ENCODE measurements at regions not wholly inside any gene's neighbourhood (a gene's known extent, or its start where the extent isn't known, plus 50 kb on each side); places are given as distances from the start of the nearest gene placed in this dataset.

- no peak for TF ChIP-seq CTCF (IDR thresholded peaks at IDR 0.05; ENCODE audit: unreplicated experiment)
- DNase-seq (ENCODE audit: low spot score in 2 of 2, unreplicated experiment in 2 of 2) = no peak
- no peak overlapping the region for H3K27ac Mint-ChIP-seq
- H3K27me3 Mint-ChIP-seq (ENCODE audit: low read depth) = no peaks in the 10 kb centered on the region
- no peak overlapping the region for H3K4me3 Mint-ChIP-seq
- no peaks in the 10 kb centered on the region for H3K4me1 Mint-ChIP-seq
- H3K9me3 Mint-ChIP-seq = peaks cover 15% of the 10 kb centered on the region
- no peaks in the 10 kb centered on the region for H3K36me3 Mint-ChIP-seq
These were observed 169.1 kb upstream of the ADRA1D start for GRCh38 chr20:4418141-4418540.

DNA sequence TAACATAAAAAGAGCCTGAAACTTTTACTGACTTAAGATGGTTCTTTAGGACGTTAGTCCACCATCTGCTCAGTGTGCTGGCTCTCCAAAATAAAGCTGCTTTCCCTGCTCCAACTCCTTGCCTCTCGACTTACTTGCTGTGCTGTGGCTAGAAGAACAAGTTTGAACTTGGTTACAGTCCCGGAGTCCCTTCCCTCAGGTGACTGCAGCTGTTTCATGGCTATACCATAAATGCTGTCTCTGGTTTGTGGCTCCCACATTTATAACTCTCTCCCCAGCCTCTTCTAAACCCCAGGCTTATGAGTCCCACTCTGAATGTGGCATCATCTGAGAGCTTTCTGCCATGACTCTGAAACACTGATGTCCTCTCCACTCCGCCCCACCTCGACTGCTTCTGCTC lies 166.2 kb upstream of the ADRA1D start:
- Mint-ChIP-seq H3K4me3 (no peak overlapping the region), H3K4me1 (no peaks in the 10 kb centered on the region), H3K27me3 (ENCODE audit: low read depth) (peaks cover 5% of the 10 kb centered on the region), H3K36me3 (no peaks in the 10 kb centered on the region), H3K27ac (no peak overlapping the region), H3K9me3 (peaks cover 15% of the 10 kb centered on the region)
- no peak for DNase-seq (ENCODE audit: low spot score in 2 of 2, unreplicated experiment in 2 of 2)
- no peak for TF ChIP-seq CTCF (IDR thresholded peaks at IDR 0.05; ENCODE audit: unreplicated experiment)

- no peak for DNase-seq (ENCODE audit: low spot score in 2 of 2, unreplicated experiment in 2 of 2)
- TF ChIP-seq CTCF (IDR thresholded peaks at IDR 0.05; ENCODE audit: unreplicated experiment) = no peak
- Mint-ChIP-seq H3K9me3 (peaks cover 8% of the 10 kb centered on the region), H3K27ac (no peak overlapping the region), H3K4me3 (no peak overlapping the region), H3K36me3 (no peaks in the 10 kb centered on the region), H3K4me1 (no peaks in the 10 kb centered on the region), H3K27me3 (ENCODE audit: low read depth) (peaks cover 8% of the 10 kb centered on the region)
These were observed 164.4 kb upstream of the ADRA1D start for GRCh38 chr20:4413314-4414049.

DNA sequence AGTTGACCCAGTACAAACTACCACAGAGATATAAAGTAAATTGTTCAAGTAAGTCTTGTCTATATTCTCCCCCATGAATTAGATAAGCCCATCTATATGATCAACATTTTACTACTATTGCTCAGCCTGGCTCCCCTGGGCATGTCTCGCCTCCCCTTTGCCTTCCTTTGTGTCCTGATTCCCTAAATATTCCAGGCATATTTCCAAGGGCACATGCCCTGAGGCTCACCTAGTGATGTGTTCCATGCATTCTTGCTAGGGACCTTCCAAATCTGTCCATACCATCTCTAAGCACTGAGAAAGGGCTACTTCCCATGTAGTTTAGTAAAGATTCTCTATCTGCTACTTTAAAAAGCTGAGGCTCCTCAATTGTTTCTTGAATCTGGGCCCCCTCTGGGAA lies 163.1 kb upstream of the ADRA1D start:
- no peak for DNase-seq (ENCODE audit: low spot score in 2 of 2, unreplicated experiment in 2 of 2)
- TF ChIP-seq CTCF (IDR thresholded peaks at IDR 0.05; ENCODE audit: unreplicated experiment) = no peak
- Mint-ChIP-seq H3K36me3 (no peaks in the 10 kb centered on the region), H3K27me3 (ENCODE audit: low read depth) (peaks cover 8% of the 10 kb centered on the region), H3K27ac (no peak overlapping the region), H3K4me3 (no peak overlapping the region), H3K9me3 (no peaks in the 10 kb centered on the region), H3K4me1 (no peaks in the 10 kb centered on the region)

- Mint-ChIP-seq H3K36me3 (no peaks in the 10 kb centered on the region), H3K4me3 (no peak overlapping the region), H3K27ac (no peak overlapping the region), H3K4me1 (no peaks in the 10 kb centered on the region), H3K9me3 (no peaks in the 10 kb centered on the region), H3K27me3 (ENCODE audit: low read depth) (peaks cover 8% of the 10 kb centered on the region)
- no peak for TF ChIP-seq CTCF (IDR thresholded peaks at IDR 0.05; ENCODE audit: unreplicated experiment)
- no peak for DNase-seq (ENCODE audit: low spot score in 2 of 2, unreplicated experiment in 2 of 2)
These were observed 162.7 kb upstream of the ADRA1D start for GRCh38 chr20:4411744-4412143.

Data from mesothelial cell of epicardium (in vitro differentiated cells).